ENCODE measurements at regions not wholly inside any gene's neighbourhood (a gene's known extent, or its start where the extent isn't known, plus 50 kb on each side); places are given as distances from the start of the nearest gene placed in this dataset.

DNA sequence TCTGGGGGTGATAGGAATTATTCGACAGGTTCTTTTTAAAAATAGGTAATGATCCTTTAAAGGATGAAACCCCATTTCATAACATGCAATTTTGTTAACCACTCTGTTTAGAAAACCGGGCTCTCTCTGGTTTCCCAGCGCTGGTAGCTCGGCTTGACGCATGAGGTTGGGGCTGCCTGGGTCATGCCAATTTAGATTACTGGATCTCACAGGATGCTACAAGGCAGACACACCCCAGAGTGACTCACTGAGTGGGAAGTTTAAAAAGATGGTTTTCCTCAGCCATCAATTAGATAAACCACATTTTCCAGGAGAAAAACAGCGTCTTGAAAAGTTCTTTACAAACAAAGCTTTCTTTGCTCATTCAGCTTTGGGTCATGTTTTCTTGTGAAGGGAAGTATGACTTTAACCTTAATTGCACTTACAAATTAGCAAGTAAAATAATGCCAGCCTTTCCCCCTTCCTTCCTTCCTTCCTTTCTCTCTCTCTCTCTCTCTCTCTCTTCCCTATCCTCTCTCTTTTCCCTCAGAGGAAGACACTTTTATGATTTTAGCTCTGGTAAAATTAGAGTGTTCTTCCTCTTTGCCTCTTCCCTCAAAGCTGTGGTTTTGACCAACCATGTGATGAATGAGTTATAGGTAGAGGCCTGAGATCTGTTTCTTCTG is 99.8 kb downstream of the EPDR1 start (continued):
- TF ChIP-seq HINFP (tag; conservative IDR thresholded peaks at IDR 0.05; ENCODE audit: low read depth) (no peak), MED1 (CRISPR knock-in tag; IDR thresholded peaks at IDR 0.05; ENCODE audit: borderline replicate concordance) (no peak)

- H3K4me1 ChIP-seq (replicated peaks in 1 of 2; ENCODE audit: control insufficient read depth in 2 of 2, insufficient read depth in 2 of 2, low read length in 2 of 2), result peaks cover 0 to 3% of the 10 kb centered on the region in 2 experiments; a peak in 1 of 5 replicates
- no peaks in the 10 kb centered on the region for H3K9me3 ChIP-seq (replicated peaks; ENCODE audit: control insufficient read depth, insufficient read depth, low read depth, low read length)
- no peak overlapping the region for H3K4me3 ChIP-seq
- intact Hi-C loops (cut with micrococcal nuclease) (no loop called here), in situ Hi-C loops (cut with MboI) (no loop called here)
- ChIA-PET CTCF (ENCODE audit: low intra/inter-chr PET ratio) (no interaction called here), POLR2A (no interaction called here)
- H3K27ac ChIP-seq (ENCODE audit: extremely low read depth, low read depth, low read length), result no peak overlapping the region
- no peaks in the 10 kb centered on the region for H3K9me1 ChIP-seq (ENCODE audit: control insufficient read depth, insufficient read depth, low read length)
- WGBS (ENCODE audit: insufficient coverage, low coverage, missing lambda C conversion rate), result 26% methylated on average over 3 of the region's 3 CpGs
- ATAC-seq (no peak), FAIRE-seq (no peak), DNase-seq (ENCODE audit: extremely low read depth in 1 of 4, low spot score in 3 of 4) (no peak)
- H2AFZ ChIP-seq (ENCODE audit: low read depth, low read length), result no peak overlapping the region
- H3K27me3 ChIP-seq (ENCODE audit: control insufficient read depth in 2 of 2, insufficient read depth in 2 of 2, low read length in 2 of 2), result no peaks in the 10 kb centered on the region
- no peaks in the 10 kb centered on the region for H3K36me3 ChIP-seq (ENCODE audit: control insufficient read depth, insufficient read depth, low read length)
- H3K79me2 ChIP-seq (ENCODE audit: control insufficient read depth, insufficient read depth, low read length), result no peaks in the 10 kb centered on the region
- H3K9ac ChIP-seq (ENCODE audit: insufficient read depth in 1 of 2, low read depth in 2 of 2, low read length in 2 of 2), result no peak overlapping the region
- no peak overlapping the region for H3K4me2 ChIP-seq (ENCODE audit: insufficient read depth, low read length)
- H4K20me1 ChIP-seq (replicated peaks; ENCODE audit: control insufficient read depth, insufficient read depth, low read length), result no peaks in the 10 kb centered on the region
- no TSS peak for BruUV-seq (replicated peaks)
- no peak for TF ChIP-seq CTBP1 (IDR thresholded peaks at IDR 0.05; ENCODE audit: borderline replicate concordance)
- TF ChIP-seq PTTG1 (tag; IDR thresholded peaks at IDR 0.05; ENCODE audit: low read depth), result no peak
- TF ChIP-seq, protein P1, sequence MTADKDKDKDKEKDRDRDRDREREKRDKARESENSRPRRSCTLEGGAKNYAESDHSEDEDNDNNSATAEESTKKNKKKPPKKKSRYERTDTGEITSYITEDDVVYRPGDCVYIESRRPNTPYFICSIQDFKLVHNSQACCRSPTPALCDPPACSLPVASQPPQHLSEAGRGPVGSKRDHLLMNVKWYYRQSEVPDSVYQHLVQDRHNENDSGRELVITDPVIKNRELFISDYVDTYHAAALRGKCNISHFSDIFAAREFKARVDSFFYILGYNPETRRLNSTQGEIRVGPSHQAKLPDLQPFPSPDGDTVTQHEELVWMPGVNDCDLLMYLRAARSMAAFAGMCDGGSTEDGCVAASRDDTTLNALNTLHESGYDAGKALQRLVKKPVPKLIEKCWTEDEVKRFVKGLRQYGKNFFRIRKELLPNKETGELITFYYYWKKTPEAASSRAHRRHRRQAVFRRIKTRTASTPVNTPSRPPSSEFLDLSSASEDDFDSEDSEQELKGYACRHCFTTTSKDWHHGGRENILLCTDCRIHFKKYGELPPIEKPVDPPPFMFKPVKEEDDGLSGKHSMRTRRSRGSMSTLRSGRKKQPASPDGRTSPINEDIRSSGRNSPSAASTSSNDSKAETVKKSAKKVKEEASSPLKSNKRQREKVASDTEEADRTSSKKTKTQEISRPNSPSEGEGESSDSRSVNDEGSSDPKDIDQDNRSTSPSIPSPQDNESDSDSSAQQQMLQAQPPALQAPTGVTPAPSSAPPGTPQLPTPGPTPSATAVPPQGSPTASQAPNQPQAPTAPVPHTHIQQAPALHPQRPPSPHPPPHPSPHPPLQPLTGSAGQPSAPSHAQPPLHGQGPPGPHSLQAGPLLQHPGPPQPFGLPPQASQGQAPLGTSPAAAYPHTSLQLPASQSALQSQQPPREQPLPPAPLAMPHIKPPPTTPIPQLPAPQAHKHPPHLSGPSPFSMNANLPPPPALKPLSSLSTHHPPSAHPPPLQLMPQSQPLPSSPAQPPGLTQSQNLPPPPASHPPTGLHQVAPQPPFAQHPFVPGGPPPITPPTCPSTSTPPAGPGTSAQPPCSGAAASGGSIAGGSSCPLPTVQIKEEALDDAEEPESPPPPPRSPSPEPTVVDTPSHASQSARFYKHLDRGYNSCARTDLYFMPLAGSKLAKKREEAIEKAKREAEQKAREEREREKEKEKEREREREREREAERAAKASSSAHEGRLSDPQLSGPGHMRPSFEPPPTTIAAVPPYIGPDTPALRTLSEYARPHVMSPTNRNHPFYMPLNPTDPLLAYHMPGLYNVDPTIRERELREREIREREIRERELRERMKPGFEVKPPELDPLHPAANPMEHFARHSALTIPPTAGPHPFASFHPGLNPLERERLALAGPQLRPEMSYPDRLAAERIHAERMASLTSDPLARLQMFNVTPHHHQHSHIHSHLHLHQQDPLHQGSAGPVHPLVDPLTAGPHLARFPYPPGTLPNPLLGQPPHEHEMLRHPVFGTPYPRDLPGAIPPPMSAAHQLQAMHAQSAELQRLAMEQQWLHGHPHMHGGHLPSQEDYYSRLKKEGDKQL (CRISPR knock-in tag; IDR thresholded peaks at IDR 0.05; ENCODE audit: borderline replicate concordance), result no peak
- TF ChIP-seq HMGXB4 (CRISPR knock-in tag; IDR thresholded peaks at IDR 0.05), result no peak
- TF ChIP-seq L3MBTL2 (IDR thresholded peaks at IDR 0.05), result no peak
- no peak for TF ChIP-seq PHF8 (IDR thresholded peaks at IDR 0.05; ENCODE audit: borderline replicate concordance, low read length)
Measured at GRCh38 chr7:38021892-38022291, 101.5 kb downstream of the EPDR1 start.
